ENCODE measurements at regions not wholly inside any gene's neighbourhood (a gene's known extent, or its start where the extent isn't known, plus 50 kb on each side); places are given as distances from the start of the nearest gene placed in this dataset.
"Not testable (repeated sequence)": the region's sequence is repeated elsewhere in the genome, so short reads cannot be mapped to it uniquely, and the experiment has no call there.

- ChIA-PET POLR2A (no interaction called here), CTCF (no interaction called here)
- no peak overlapping the region for H3K27ac Mint-ChIP-seq
- H3K27me3 Mint-ChIP-seq: peaks cover 24% of the 10 kb centered on the region
- DNase-seq: no peak
- no peak for ATAC-seq
- TF ChIP-seq CTCF (IDR thresholded peaks at IDR 0.05): no peak
- H3K4me3 Mint-ChIP-seq: no peak overlapping the region
- no peaks in the 10 kb centered on the region for H3K36me3 Mint-ChIP-seq (ENCODE audit: low read depth)
- no peaks in the 10 kb centered on the region for H3K4me1 Mint-ChIP-seq (ENCODE audit: low read depth)
- intact Hi-C loops (cut with micrococcal nuclease): no loop called here
- no peaks in the 10 kb centered on the region for H3K9me3 Mint-ChIP-seq
These were observed 104.9 kb downstream of the TFAP2C start for GRCh38 chr20:56733967-56734366.

GRCh38 chr20:56735084-56735642 is 106.1 kb downstream of the TFAP2C start:
- Mint-ChIP-seq H3K27ac (no peak overlapping the region), H3K9me3 (no peaks in the 10 kb centered on the region), H3K4me3 (no peak overlapping the region), H3K27me3 (peaks cover 29% of the 10 kb centered on the region), H3K36me3 (ENCODE audit: low read depth) (no peaks in the 10 kb centered on the region), H3K4me1 (ENCODE audit: low read depth) (no peaks in the 10 kb centered on the region)
- intact Hi-C loops (cut with micrococcal nuclease): no loop called here
- POLR2A ChIA-PET: no interaction called here
- CTCF ChIA-PET: no interaction called here
- ATAC-seq: no peak
- no peak for TF ChIP-seq CTCF (IDR thresholded peaks at IDR 0.05)
- DNase-seq: no peak

GRCh38 chr20:56736285-56736857 is 107.3 kb downstream of the TFAP2C start:
- CTCF ChIA-PET: no interaction called here
- ATAC-seq (no peak), DNase-seq (no peak)
- Mint-ChIP-seq H3K9me3 (no peaks in the 10 kb centered on the region), H3K27me3 (peaks cover 29% of the 10 kb centered on the region), H3K4me1 (ENCODE audit: low read depth) (no peaks in the 10 kb centered on the region), H3K27ac (no peak overlapping the region), H3K4me3 (no peak overlapping the region), H3K36me3 (ENCODE audit: low read depth) (no peaks in the 10 kb centered on the region)
- POLR2A ChIA-PET: no interaction called here
- intact Hi-C loops (cut with micrococcal nuclease): no loop called here
- no peak for TF ChIP-seq CTCF (IDR thresholded peaks at IDR 0.05)

GRCh38 chr20:56744325-56744821 is 115.3 kb downstream of the TFAP2C start:
- H3K4me1 Mint-ChIP-seq (ENCODE audit: low read depth); H3K4me3 Mint-ChIP-seq; POLR2A ChIA-PET; H3K27ac Mint-ChIP-seq; H3K36me3 Mint-ChIP-seq (ENCODE audit: low read depth); CTCF ChIA-PET; intact Hi-C loops (cut with micrococcal nuclease); ATAC-seq; H3K9me3 Mint-ChIP-seq; DNase-seq: not testable (repeated sequence)
- H3K27me3 Mint-ChIP-seq: peaks cover 18% of the 10 kb centered on the region

GRCh38 chr20:56748476-56749377 is 119.6 kb downstream of the TFAP2C start:
- ATAC-seq (no peak), DNase-seq (no peak)
- no peaks in the 10 kb centered on the region for H3K9me3 Mint-ChIP-seq
- H3K4me1 Mint-ChIP-seq (ENCODE audit: low read depth): no peaks in the 10 kb centered on the region
- ChIA-PET POLR2A (interaction anchor here (0.6 kb wide), 1 partner anchor 213 kb away, joined by 3 read pairs; no protein-coding TSS in a partner anchor), CTCF (no interaction called here)
- no peak overlapping the region for H3K27ac Mint-ChIP-seq
- no peak overlapping the region for H3K4me3 Mint-ChIP-seq
- intact Hi-C loops (cut with micrococcal nuclease): no loop called here
- peaks cover 15% of the 10 kb centered on the region for H3K27me3 Mint-ChIP-seq
- H3K36me3 Mint-ChIP-seq (ENCODE audit: low read depth): no peaks in the 10 kb centered on the region
- no peak for TF ChIP-seq CTCF (IDR thresholded peaks at IDR 0.05)
